ENCODE measurements at regions not wholly inside any gene's neighbourhood (a gene's known extent, or its start where the extent isn't known, plus 50 kb on each side); places are given as distances from the start of the nearest gene placed in this dataset.

- ChIA-PET POLR2A (no interaction called here), SMC1A (ENCODE audit: uncharacterized antibody, unreplicated experiment) (interaction anchor here (1.8 kb wide), 1 partner anchor 9 kb away, joined by 4 read pairs; no protein-coding TSS in a partner anchor), CTCF (no interaction called here), RAD21 (ENCODE audit: unreplicated experiment) (no interaction called here)
- no peak overlapping the region for H2AFZ ChIP-seq (ENCODE audit: control insufficient read depth, low read depth, low read length)
- no peaks in the 10 kb centered on the region for H3K4me1 ChIP-seq (ENCODE audit: control insufficient read depth, insufficient read depth, low read length)
- no peaks in the 10 kb centered on the region for H3K36me3 ChIP-seq (ENCODE audit: control insufficient read depth in 2 of 2, insufficient read depth in 2 of 2, low read length in 1 of 2)
- WGBS (ENCODE audit: insufficient coverage, insufficient replicate concordance, low lambda C conversion rate, missing lambda C conversion rate) = 65% methylated on average over 23 of the region's 23 CpGs
- no peak overlapping the region for H3K4me2 ChIP-seq (ENCODE audit: control insufficient read depth, insufficient read depth)
- ATAC-seq = no peak
- TF ChIP-seq ZNF217 (IDR thresholded peaks at IDR 0.05) = no peak
- no peak for TF ChIP-seq HDAC2 (IDR thresholded peaks at IDR 0.05)
- no peak for TF ChIP-seq ZBED1 (IDR thresholded peaks at IDR 0.05; ENCODE audit: borderline replicate concordance)
- no peak for TF ChIP-seq MEF2A (IDR thresholded peaks at IDR 0.05; ENCODE audit: insufficient read depth, low read depth, low read length)
- no peak for TF ChIP-seq MAX (IDR thresholded peaks at IDR 0.05; ENCODE audit: low read depth, low read length)
- no peak for TF ChIP-seq SKIL (IDR thresholded peaks at IDR 0.05; ENCODE audit: low read depth, poor library complexity, severe bottlenecking)
- no peak for TF ChIP-seq USF1 (IDR thresholded peaks at IDR 0.05; ENCODE audit: borderline replicate concordance, extremely low read length, insufficient read depth, low read depth, low read length)
- TF ChIP-seq IRF3 (IDR thresholded peaks at IDR 0.05) = no peak
- TF ChIP-seq RB1 (IDR thresholded peaks at IDR 0.05; ENCODE audit: borderline replicate concordance) = no peak
- no peak overlapping the region for H3K9ac ChIP-seq (ENCODE audit: control insufficient read depth, insufficient read depth, low read length)
- FAIRE-seq = no peak
- no peak for DNase-seq (ENCODE audit: low read depth, low spot score)
- no peaks in the 10 kb centered on the region for H4K20me1 ChIP-seq (ENCODE audit: control insufficient read depth, insufficient read depth)
- BruUV-seq (replicated peaks) = no TSS peak
- no peak overlapping the region for H3K4me3 ChIP-seq
- H3K27ac ChIP-seq (ENCODE audit: control insufficient read depth, insufficient read depth) = no peak overlapping the region
- in situ Hi-C loops (cut with MboI) (no loop called here), intact Hi-C loops (cut with micrococcal nuclease; ENCODE audit: unreplicated experiment) (no loop called here)
- H3K27me3 ChIP-seq (replicated peaks in 1 of 2; ENCODE audit: control insufficient read depth in 2 of 2, insufficient read depth in 2 of 2, low read length in 1 of 2) = no peaks in the 10 kb centered on the region
- H3K9me3 ChIP-seq (replicated peaks; ENCODE audit: control insufficient read depth, insufficient read depth, low read length) = no peaks in the 10 kb centered on the region; the same call in 2 of the 3 replicates
- no peaks in the 10 kb centered on the region for H3K79me2 ChIP-seq (ENCODE audit: control insufficient read depth, insufficient read depth, low read length)
These were observed 430.2 kb downstream of the FAT4 start for GRCh38 chr4:125744891-125745364.
